Right lobe of liver (tissue), 6 donors: ENCODE measurements at regions not wholly inside any gene's neighbourhood (a gene's known extent, or its start where the extent isn't known, plus 50 kb on each side); places are given as distances from the start of the nearest gene placed in this dataset.

Experiments
- ATAC-seq, 4 donors: fragments of 200-7000 bp; cut with Tn5 transposase; one replicate each; pipeline ENCODE4 v1.9.1; 2020; ENCODE audit warnings: mild to moderate bottlenecking in 4 of 4, moderate library complexity in 4 of 4
- DNase-seq, 3 donors: peaks; one replicate each; pipeline ENCODE4 v3.0.0-alpha.2; 2020
- H3K27ac ChIP-seq, 3 donors: fragments of 200-600 bp; one replicate each; pipeline ENCODE4 v1.8.0; 2022
- H3K27me3 ChIP-seq, 2 donors: fragments of 200-600 bp; one replicate each; pipeline ENCODE4 v1.8.0; 2022
- H3K36me3 ChIP-seq, 4 donors: fragments of 200-600 bp; sonication (generic) in 1 of 4; one replicate each; pipeline versions ENCODE4 v1.5.1 to v1.8.0; 2017 to 2022; ENCODE audit warnings: control low read depth in 1 of 4
- H3K4me1 ChIP-seq, 4 donors: fragments of 200-600 bp; sonication (generic) in 1 of 4; one replicate each; pipeline versions ENCODE4 v1.5.1 to v1.8.0; 2017 to 2022; ENCODE audit warnings: control low read depth in 1 of 4
- H3K4me3 ChIP-seq, 3 donors: fragments of 200-600 bp; one replicate each; pipeline ENCODE4 v1.8.0; 2022
- H3K9me3 ChIP-seq, 4 donors: fragments of 200-600 bp; sonication (generic) in 1 of 4; one replicate each; pipeline versions ENCODE4 v1.5.1 to v1.8.0; 2017 to 2022; ENCODE audit warnings: control low read depth in 1 of 4
- CTCF ChIP-seq, 4 donors: fragments of 200-600 bp in 3 of 4; fragments of 450-650 bp in 1 of 4; IDR thresholded peaks; one replicate each; pipeline versions ENCODE4 v1.5.1 to v1.8.0; 2016 to 2022; ENCODE audit warnings: antibody characterized with exemption in 4 of 4, mild to moderate bottlenecking in 2 of 4
- POLR2A ChIP-seq: fragments of 450-650 bp; IDR thresholded peaks from one replicate; pipeline ENCODE4 v1.6.1; 2017; ENCODE audit warnings: antibody characterized with exemption, mild to moderate bottlenecking
- WGBS: methylation state at CpG from one replicate; pipeline ENCODE4 v1.1.6; 2018; ENCODE audit warnings: low coverage, low lambda C conversion rate; ENCODE audit not compliant: insufficient coverage; ENCODE audit errors: missing lambda C conversion rate; 5-methylcytosine and 5-hydroxymethylcytosine counted together
- intact Hi-C, 2 donors: fragments of 100-400 bp; cut with DNase I; formaldehyde crosslinking; loops; one replicate each; pipeline versions ENCODE4 v1.11.2 to v1.14.1; 2022
- donor health status: DM: no; HTN: yes; CAD: no.
- donor health status: DM: no; HTN: no; CAD: no.
- donor health status: DM: no; HTN: no; CAD: no.
- donor health status: DM: no; HTN: yes; CAD: no.
- donor health status: DM: no; HTN: yes; CAD: no.

DNA sequence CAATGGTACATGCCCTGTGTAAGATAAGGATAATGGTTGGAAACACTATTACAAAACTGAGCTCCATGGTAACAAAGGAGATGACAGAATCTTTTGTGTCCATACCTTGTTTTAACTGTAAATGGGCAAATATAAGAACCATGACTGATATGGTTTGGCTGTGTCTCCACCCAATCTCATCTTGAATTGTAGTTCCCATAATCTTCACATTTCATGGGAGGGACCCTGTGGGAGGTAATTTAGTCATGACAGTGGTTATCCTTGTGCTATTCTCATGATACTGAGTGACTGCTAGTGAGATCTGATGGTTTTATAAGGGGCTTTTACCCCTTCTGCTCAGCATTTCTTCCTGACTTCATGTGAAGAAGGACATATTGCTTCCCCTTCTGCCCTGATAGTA, 211.7 kb upstream of the RGPD4 start:
- H3K4me1 ChIP-seq, result no peaks in the 10 kb centered on the region
- no peaks in the 10 kb centered on the region for H3K27me3 ChIP-seq
- TF ChIP-seq POLR2A (no peak), CTCF (IDR thresholded peaks at IDR 0.05) (no peak)
- H3K36me3 ChIP-seq, result no peaks in the 10 kb centered on the region
- ATAC-seq (no peak), DNase-seq (no peak)
- H3K27ac ChIP-seq, result no peak overlapping the region
- peaks cover 0 to 3% (median 0%) of the 10 kb centered on the region in 4 donors for H3K9me3 ChIP-seq
- intact Hi-C loops, result no loop called here
- H3K4me3 ChIP-seq, result no peak overlapping the region

- H3K9me3 ChIP-seq, result peaks cover 0 to 3% (median 0%) of the 10 kb centered on the region in 4 donors
- H3K4me1 ChIP-seq, result no peaks in the 10 kb centered on the region
- no peaks in the 10 kb centered on the region for H3K36me3 ChIP-seq
- ATAC-seq (peak in 3 of 4 donors; percentile 33 to 62 (median 35)), DNase-seq (no peak)
- H3K4me3 ChIP-seq, result no peak overlapping the region
- no peak for TF ChIP-seq POLR2A
- TF ChIP-seq CTCF (IDR thresholded peaks at IDR 0.05), result no peak
- no peak overlapping the region for H3K27ac ChIP-seq
- H3K27me3 ChIP-seq, result no peaks in the 10 kb centered on the region
- intact Hi-C loops, result no loop called here
These were observed 207.9 kb upstream of the RGPD4 start for GRCh38 chr2:107618769-107619168.

DNA sequence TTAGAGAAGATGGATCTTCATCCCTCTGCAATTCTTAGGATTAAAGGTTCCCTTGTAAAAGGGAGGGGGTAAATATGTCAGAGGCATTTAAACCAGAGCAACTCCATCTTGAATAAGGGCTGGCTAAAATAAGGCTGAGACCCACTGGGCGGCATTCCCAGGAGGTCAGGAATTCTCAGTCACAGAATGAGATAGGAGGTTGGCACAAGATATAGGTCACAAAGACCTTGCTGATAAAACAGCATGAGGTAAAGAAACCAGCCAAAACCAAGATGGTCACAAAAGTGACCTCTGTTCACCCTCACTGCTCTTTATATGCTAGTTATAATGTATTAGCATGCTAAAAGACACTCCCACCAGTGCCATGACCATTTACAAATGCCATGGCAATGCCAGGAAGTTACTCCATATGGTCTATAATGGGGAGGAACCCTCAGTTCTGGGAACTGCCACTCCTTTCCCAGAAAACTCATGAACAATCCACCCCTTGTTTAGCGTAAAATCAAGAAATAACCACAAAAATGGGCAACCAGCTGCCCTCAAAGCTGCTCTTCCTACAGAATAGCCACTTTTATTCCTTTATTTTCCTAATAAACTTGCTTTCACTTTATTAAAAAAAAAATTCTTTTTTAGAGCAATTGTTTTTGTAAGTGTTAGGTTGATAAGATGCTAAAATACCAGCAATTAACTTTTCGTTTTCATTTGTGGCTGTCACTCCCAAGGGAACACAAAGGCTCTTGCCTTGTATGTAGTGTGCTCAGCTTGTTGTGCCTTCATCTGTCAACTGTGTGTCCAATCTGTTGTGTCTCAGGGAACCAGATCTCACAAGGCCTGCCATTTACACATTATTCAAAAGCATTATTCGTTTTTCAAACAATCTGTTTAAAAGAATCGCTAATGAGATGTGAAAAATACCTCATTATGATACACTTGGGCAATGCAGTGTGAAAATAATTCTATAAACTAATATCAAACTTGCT, 205.2 kb upstream of the RGPD4 start:
- Histone ChIP-seq H3K9me3 (peaks cover 0 to 3% (median 0%) of the 10 kb centered on the region in 4 donors), H3K27me3 (no peaks in the 10 kb centered on the region), H3K27ac (no peak overlapping the region), H3K4me3 (no peak overlapping the region), H3K4me1 (no peaks in the 10 kb centered on the region), H3K36me3 (no peaks in the 10 kb centered on the region)
- ATAC-seq (peak in 2 of 4 donors; percentile 36), DNase-seq (no peak)
- WGBS, result 62% methylated on average over 5 of the region's 5 CpGs
- intact Hi-C loops, result no loop called here
- TF ChIP-seq CTCF (IDR thresholded peaks at IDR 0.05) (no peak), POLR2A (no peak)

DNA sequence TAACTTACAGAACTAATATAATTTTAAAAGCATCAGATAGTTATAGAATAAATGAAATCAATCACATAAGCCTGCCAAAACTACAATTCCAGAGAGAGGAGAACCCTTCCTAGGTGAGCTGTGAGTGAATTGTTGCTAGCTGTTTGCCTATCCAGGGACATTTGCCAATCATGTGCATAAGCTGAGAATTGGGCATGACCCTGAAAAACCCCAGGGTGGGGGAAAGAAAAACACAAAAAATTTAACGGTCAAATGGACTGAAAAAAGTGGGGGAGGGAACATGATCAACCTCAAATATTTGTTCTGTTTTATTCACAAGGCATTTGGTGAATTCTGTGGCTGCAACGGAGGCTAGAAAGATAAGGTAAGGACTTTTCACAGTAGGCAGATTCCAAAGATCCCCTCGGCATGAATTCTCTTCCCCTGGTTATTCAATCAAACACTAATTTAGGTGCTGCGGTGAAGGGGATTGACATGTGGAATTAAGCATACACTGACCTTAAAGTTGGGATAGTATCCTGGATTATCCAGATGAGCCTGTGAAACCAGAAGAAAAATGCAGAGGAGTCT, 203.9 kb upstream of the RGPD4 start:
- H3K36me3 ChIP-seq, result no peaks in the 10 kb centered on the region
- 27% methylated on average over 4 of the region's 4 CpGs for WGBS
- intact Hi-C loops, result no loop called here

More for the DNA sequence above, 203.9 kb upstream of the RGPD4 start:
- Histone ChIP-seq H3K4me3 (no peak overlapping the region), H3K9me3 (peaks cover 0 to 3% (median 0%) of the 10 kb centered on the region in 4 donors), H3K27me3 (no peaks in the 10 kb centered on the region), H3K27ac (no peak overlapping the region), H3K4me1 (no peaks in the 10 kb centered on the region)
- ATAC-seq, result peak in 3 of 4 donors; percentile 66 to 79 (median 71)
- TF ChIP-seq POLR2A (no peak), CTCF (IDR thresholded peaks at IDR 0.05) (no peak)
- DNase-seq, result no peak
